Gastrocnemius medialis (tissue), 4 donors: ENCODE measurements at regions not wholly inside any gene's neighbourhood (a gene's known extent, or its start where the extent isn't known, plus 50 kb on each side); places are given as distances from the start of the nearest gene placed in this dataset.

Source experiments
- ATAC-seq, 2 donors: fragments of 150-250 bp; one replicate each; pipeline ENCODE4 v1.9.1; 2016
- DNase-seq, 2 donors: peaks; one replicate each; pipeline ENCODE4 v3.0.0-alpha.2; 2019
- H3K27ac ChIP-seq, 4 donors: fragments of 200-600 bp; sonication (generic); 1 replicate in 1 of 4; 2 replicates in 3 of 4; pipeline ENCODE4 v1.5.1; 2016 to 2018; ENCODE audit warnings: mild to moderate bottlenecking in 2 of 4, moderate library complexity in 1 of 4
- H3K27me3 ChIP-seq, 3 donors: fragments of 200-600 bp; sonication (generic) in 2 of 3; 1 replicate in 1 of 3; 2 replicates in 2 of 3; pipeline versions ENCODE4 v1.5.1 to v1.6.0; 2016 to 2019; ENCODE audit warnings: mild to moderate bottlenecking in 1 of 3, moderate library complexity in 1 of 3
- H3K36me3 ChIP-seq, 2 donors: fragments of 200-600 bp; sonication (generic) in 1 of 2; one replicate each; pipeline ENCODE4 v1.5.1; 2017 to 2018
- H3K4me1 ChIP-seq, 2 donors: fragments of 200-600 bp; sonication (generic) in 1 of 2; one replicate each; pipeline ENCODE4 v1.5.1; 2016 to 2017; ENCODE audit warnings: mild to moderate bottlenecking in 2 of 2
- H3K4me3 ChIP-seq, 4 donors: fragments of 200-600 bp; sonication (generic) in 3 of 4; 1 replicate in 1 of 4; 2 replicates in 3 of 4; pipeline ENCODE4 v1.5.1; 2016 to 2019; ENCODE audit warnings: mild to moderate bottlenecking in 2 of 4
- H3K9me3 ChIP-seq, 3 donors: fragments of 200-600 bp; sonication (generic) in 2 of 3; 1 replicate in 1 of 3; 2 replicates in 2 of 3; pipeline ENCODE4 v1.5.1; 2016 to 2019
- POLR2A ChIP-seq, 2 donors: fragments of 450-650 bp; IDR thresholded peaks; one replicate each; pipeline ENCODE4 v1.6.1; 2017; ENCODE audit warnings: antibody characterized with exemption in 2 of 2, mild to moderate bottlenecking in 2 of 2, moderate library complexity in 2 of 2
- in situ Hi-C, 4 donors: fragments of 200-750 bp; cut with MboI; loops; one replicate each; pipeline versions ENCODE4 v1.15.0 to v1.8.0; 2017; ENCODE audit warnings: low sequenced_read_pairs in 4 of 4
- intact Hi-C: fragments of 100-400 bp; cut with DNase I; formaldehyde crosslinking; loops from one replicate; pipeline ENCODE4 v1.15.1; 2023; ENCODE audit warnings: low total_unique reads
- TF ChIP-seq, protein P1 (sequence below), 5 experiments: fragments of 450-650 bp in 3 of 5; fragments of 200-600 bp in 2 of 5; sonication (generic) in 2 of 5; IDR thresholded peaks in 4 of 5; conservative IDR thresholded peaks in 1 of 5; 1 replicate in 4 of 5; 2 replicates in 1 of 5; pipeline ENCODE4 v1.5.1; 2016 to 2019; ENCODE audit warnings: antibody characterized with exemption in 5 of 5, mild to moderate bottlenecking in 3 of 5, moderate library complexity in 3 of 5

DNA sequence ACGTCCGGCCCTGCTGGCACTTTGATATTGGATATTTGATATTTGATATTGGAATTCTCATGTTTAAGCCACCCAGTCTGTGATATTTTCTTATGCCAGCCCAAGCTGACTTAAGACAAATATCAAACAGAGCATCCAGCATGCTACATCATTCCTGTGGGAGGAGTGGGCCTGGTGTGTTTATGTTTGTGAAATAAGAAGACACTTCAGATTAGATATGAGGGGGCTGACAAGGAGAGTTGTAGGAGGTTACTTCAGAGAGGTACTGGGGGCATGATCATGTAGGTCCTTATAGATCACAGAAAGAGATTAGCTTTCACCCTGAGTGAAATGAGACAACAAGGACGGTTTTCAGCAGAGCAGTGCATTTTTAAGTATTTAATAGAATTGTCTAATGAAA is 382.9 kb downstream of the SEMA3D start:
- intact Hi-C loops (no loop called here), in situ Hi-C loops (no loop called here)
- Histone ChIP-seq H3K27me3 (no peaks in the 10 kb centered on the region), H3K36me3 (no peaks in the 10 kb centered on the region), H3K9me3 (no peaks in the 10 kb centered on the region), H3K4me3 (no peak overlapping the region), H3K27ac (no peak overlapping the region), H3K4me1 (no peaks in the 10 kb centered on the region)
- TF ChIP-seq, protein P1, sequence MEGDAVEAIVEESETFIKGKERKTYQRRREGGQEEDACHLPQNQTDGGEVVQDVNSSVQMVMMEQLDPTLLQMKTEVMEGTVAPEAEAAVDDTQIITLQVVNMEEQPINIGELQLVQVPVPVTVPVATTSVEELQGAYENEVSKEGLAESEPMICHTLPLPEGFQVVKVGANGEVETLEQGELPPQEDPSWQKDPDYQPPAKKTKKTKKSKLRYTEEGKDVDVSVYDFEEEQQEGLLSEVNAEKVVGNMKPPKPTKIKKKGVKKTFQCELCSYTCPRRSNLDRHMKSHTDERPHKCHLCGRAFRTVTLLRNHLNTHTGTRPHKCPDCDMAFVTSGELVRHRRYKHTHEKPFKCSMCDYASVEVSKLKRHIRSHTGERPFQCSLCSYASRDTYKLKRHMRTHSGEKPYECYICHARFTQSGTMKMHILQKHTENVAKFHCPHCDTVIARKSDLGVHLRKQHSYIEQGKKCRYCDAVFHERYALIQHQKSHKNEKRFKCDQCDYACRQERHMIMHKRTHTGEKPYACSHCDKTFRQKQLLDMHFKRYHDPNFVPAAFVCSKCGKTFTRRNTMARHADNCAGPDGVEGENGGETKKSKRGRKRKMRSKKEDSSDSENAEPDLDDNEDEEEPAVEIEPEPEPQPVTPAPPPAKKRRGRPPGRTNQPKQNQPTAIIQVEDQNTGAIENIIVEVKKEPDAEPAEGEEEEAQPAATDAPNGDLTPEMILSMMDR (IDR thresholded peaks at IDR 0.05 in 4 of 5, conservative IDR thresholded peaks at IDR 0.05 in 1 of 5) = no peak
- TF ChIP-seq POLR2A (IDR thresholded peaks at IDR 0.05) = no peak
- DNase-seq = no peak
- no peak for ATAC-seq

DNA sequence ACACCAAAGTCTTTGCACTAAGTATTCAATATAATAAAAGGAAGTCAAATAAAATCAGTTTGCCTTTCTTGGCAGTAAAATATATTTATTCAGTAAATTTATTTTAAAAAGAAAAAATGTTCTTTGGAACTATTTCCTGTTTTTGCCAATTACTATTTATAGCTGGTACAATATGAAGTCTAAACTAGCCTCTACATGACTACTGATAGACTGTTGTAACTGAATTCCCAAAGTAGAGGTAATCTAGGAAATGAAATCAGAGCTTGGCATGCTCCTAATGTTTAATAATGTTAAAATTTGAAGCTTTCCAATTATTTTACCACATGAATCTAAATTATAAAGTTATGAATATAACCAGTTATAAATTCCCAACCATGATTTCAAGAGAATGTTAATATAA is 385.5 kb downstream of the SEMA3D start:
- no peak for DNase-seq
- intact Hi-C loops = no loop called here
- Histone ChIP-seq H3K4me1 (no peaks in the 10 kb centered on the region), H3K9me3 (no peaks in the 10 kb centered on the region), H3K27me3 (no peaks in the 10 kb centered on the region), H3K4me3 (no peak overlapping the region), H3K36me3 (no peaks in the 10 kb centered on the region), H3K27ac (no peak overlapping the region)
- TF ChIP-seq POLR2A (IDR thresholded peaks at IDR 0.05) = no peak
- TF ChIP-seq, protein P1 (IDR thresholded peaks at IDR 0.05 in 4 of 5, conservative IDR thresholded peaks at IDR 0.05 in 1 of 5) = no peak
- ATAC-seq = no peak
- in situ Hi-C loops = no loop called here

DNA sequence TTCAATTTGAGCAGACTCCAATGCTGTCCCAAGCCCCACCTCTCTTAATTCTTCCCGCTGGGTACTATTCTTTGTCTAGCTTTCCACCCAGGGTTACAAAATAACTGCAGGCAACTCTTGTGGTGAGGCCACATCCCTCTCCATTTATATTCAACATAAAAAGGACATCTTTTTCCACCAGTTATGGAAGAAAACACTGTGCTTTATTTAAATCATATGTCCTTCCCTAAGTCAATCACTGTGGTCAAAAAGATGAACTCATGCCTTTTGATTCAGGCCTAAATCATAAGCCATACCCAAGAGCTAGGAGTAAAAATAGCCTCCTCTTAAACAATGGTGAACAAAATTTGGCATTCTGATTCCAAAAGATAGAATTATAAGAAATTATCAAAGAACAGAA is 386.0 kb downstream of the SEMA3D start:
- Histone ChIP-seq H3K4me3 (no peak overlapping the region), H3K27me3 (no peaks in the 10 kb centered on the region), H3K9me3 (no peaks in the 10 kb centered on the region), H3K27ac (no peak overlapping the region), H3K36me3 (no peaks in the 10 kb centered on the region), H3K4me1 (no peaks in the 10 kb centered on the region)
- DNase-seq (no peak), ATAC-seq (no peak)
- intact Hi-C loops (no loop called here), in situ Hi-C loops (no loop called here)
- TF ChIP-seq POLR2A (IDR thresholded peaks at IDR 0.05) = no peak
- TF ChIP-seq, protein P1 (IDR thresholded peaks at IDR 0.05 in 4 of 5, conservative IDR thresholded peaks at IDR 0.05 in 1 of 5) = no peak

DNA sequence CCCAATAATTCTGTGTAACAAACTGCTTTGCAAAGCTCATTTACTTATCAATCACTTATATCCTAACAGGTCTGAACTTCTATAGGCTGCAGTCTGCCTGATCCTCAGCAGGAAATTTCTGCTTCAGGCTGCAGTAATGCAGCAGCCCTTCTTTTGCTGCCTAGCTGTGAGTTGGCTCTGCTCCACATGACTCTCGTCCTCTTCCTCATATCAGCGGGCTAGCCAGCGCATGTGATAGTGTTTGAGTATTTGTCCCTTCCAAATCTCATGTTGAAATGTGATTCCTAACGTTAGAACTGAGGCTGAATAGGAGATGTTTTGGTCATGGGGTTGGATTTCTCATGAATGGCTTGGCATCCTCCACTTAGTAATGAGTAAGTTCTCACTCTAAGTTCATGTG is 387.8 kb downstream of the SEMA3D start:
- no peaks in the 10 kb centered on the region for H3K27me3 ChIP-seq
- no peaks in the 10 kb centered on the region for H3K4me1 ChIP-seq
- in situ Hi-C loops (no loop called here), intact Hi-C loops (no loop called here)
- H3K27ac ChIP-seq = no peak overlapping the region
- ATAC-seq = no peak
- TF ChIP-seq POLR2A (IDR thresholded peaks at IDR 0.05) = no peak
- TF ChIP-seq, protein P1 (IDR thresholded peaks at IDR 0.05 in 4 of 5, conservative IDR thresholded peaks at IDR 0.05 in 1 of 5) = no peak
- H3K36me3 ChIP-seq = no peaks in the 10 kb centered on the region
- no peak overlapping the region for H3K4me3 ChIP-seq
- no peaks in the 10 kb centered on the region for H3K9me3 ChIP-seq
- DNase-seq = no peak

DNA sequence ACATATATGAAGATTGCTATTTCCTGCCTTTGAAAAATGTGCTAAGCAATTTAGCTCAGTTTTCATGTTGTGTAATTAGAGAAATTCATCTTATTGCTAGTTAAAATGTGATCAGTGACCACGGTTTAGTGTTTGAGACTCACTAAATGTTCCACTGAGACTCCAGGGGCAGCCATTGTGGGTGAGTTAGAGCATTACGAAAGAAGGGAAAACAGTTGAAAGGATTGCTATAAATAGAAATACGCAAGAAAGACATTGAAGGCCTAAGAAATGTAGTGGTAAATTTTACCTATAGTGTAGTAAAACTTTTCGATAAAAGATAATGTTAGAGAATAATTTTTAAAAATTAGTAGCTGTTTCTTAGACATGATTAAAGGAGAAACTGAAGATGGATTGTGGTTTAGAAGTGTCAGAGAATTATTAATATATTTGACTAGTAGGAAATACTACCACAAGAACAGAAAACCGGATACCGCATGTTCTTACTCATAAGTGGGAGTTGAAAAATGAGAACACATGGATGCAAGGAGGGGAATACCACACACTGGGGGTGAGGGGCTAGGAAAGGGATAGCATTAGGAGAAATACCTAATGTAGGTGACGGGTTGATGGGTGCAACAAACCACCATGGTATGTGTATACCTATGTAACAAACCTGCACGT is 394.5 kb downstream of the SEMA3D start:
- Histone ChIP-seq H3K4me1 (no peaks in the 10 kb centered on the region), H3K4me3 (no peak overlapping the region), H3K9me3 (no peaks in the 10 kb centered on the region), H3K27me3 (no peaks in the 10 kb centered on the region), H3K36me3 (no peaks in the 10 kb centered on the region), H3K27ac (no peak overlapping the region)
- TF ChIP-seq POLR2A (IDR thresholded peaks at IDR 0.05) = no peak
- TF ChIP-seq, protein P1 (IDR thresholded peaks at IDR 0.05 in 4 of 5, conservative IDR thresholded peaks at IDR 0.05 in 1 of 5) = no peak
- intact Hi-C loops = no loop called here
- ATAC-seq (no peak), DNase-seq (no peak)
- in situ Hi-C loops = no loop called here
